Peyer's patch (tissue), 4 donors: ENCODE measurements at regions not wholly inside any gene's neighbourhood (a gene's known extent, or its start where the extent isn't known, plus 50 kb on each side); places are given as distances from the start of the nearest gene placed in this dataset.
A peak's percentile ranks its signal among the peaks of the same experiment; 100 is the strongest.

Experiments
- DNase-seq, 3 donors: peaks; one replicate each; pipeline ENCODE4 v3.0.0-alpha.2; 2017 to 2019
- H3K27ac ChIP-seq, 4 donors: fragments of 200-600 bp; sonication (generic); one replicate each; pipeline ENCODE4 v1.5.1; 2016 to 2019
- H3K27me3 ChIP-seq, 2 donors: fragments of 200-600 bp; sonication (generic); one replicate each; pipeline ENCODE4 v1.5.1; 2019
- H3K36me3 ChIP-seq, 3 donors: fragments of 200-600 bp; sonication (generic); one replicate each; pipeline ENCODE4 v1.5.1; 2016 to 2019
- H3K4me1 ChIP-seq, 4 donors: fragments of 200-600 bp; sonication (generic); one replicate each; pipeline ENCODE4 v1.5.1; 2016 to 2019
- H3K4me3 ChIP-seq, 4 donors: fragments of 200-600 bp; sonication (generic); 1 replicate in 3 of 4; 2 replicates in 1 of 4; pipeline ENCODE4 v1.5.1; 2016 to 2019; ENCODE audit warnings: mild to moderate bottlenecking in 1 of 4
- H3K9me3 ChIP-seq, 4 donors: fragments of 200-600 bp; sonication (generic); one replicate each; pipeline ENCODE4 v1.5.1; 2016 to 2019; ENCODE audit warnings: mild to moderate bottlenecking in 1 of 4
- POLR2A ChIP-seq, 2 donors: fragments of 450-650 bp; IDR thresholded peaks; one replicate each; pipeline ENCODE4 v1.5.1; 2017; ENCODE audit warnings: antibody characterized with exemption in 2 of 2, mild to moderate bottlenecking in 2 of 2, moderate library complexity in 2 of 2
- TF ChIP-seq, protein P1 (sequence below), 6 experiments: fragments of 450-650 bp in 4 of 6; fragments of 200-600 bp in 2 of 6; sonication (generic) in 1 of 6; IDR thresholded peaks; one replicate each; pipeline ENCODE4 v1.5.1; 2017 to 2019; ENCODE audit warnings: antibody characterized with exemption in 6 of 6, mild to moderate bottlenecking in 3 of 6, moderate library complexity in 1 of 6

DNA sequence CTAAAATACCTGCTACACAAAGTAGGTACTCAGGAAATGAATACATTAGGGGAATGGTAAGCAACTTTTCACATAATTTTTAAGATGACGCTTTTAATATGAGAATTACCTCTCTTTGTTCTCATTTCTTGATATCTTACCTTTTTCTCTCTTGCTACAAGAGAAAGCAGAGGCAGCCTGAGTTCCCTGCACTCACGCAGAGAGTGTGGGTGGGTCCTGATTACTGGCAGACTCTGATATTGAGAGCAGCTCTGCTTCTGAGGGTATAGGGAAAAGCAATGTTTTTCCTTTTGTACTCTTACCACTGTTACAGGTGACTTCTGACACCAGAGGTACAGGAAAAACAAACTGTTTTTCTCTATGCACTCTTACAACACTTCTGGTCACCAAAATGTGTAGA is 420.2 kb upstream of the TMTC1 start:
- Histone ChIP-seq H3K9me3 (no peaks in the 10 kb centered on the region), H3K4me3 (no peak overlapping the region), H3K27ac (no peak overlapping the region), H3K36me3 (no peaks in the 10 kb centered on the region), H3K27me3 (no peaks in the 10 kb centered on the region), H3K4me1 (no peaks in the 10 kb centered on the region)
- TF ChIP-seq, protein P1, sequence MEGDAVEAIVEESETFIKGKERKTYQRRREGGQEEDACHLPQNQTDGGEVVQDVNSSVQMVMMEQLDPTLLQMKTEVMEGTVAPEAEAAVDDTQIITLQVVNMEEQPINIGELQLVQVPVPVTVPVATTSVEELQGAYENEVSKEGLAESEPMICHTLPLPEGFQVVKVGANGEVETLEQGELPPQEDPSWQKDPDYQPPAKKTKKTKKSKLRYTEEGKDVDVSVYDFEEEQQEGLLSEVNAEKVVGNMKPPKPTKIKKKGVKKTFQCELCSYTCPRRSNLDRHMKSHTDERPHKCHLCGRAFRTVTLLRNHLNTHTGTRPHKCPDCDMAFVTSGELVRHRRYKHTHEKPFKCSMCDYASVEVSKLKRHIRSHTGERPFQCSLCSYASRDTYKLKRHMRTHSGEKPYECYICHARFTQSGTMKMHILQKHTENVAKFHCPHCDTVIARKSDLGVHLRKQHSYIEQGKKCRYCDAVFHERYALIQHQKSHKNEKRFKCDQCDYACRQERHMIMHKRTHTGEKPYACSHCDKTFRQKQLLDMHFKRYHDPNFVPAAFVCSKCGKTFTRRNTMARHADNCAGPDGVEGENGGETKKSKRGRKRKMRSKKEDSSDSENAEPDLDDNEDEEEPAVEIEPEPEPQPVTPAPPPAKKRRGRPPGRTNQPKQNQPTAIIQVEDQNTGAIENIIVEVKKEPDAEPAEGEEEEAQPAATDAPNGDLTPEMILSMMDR (IDR thresholded peaks at IDR 0.05), result no peak
- no peak for DNase-seq

DNA sequence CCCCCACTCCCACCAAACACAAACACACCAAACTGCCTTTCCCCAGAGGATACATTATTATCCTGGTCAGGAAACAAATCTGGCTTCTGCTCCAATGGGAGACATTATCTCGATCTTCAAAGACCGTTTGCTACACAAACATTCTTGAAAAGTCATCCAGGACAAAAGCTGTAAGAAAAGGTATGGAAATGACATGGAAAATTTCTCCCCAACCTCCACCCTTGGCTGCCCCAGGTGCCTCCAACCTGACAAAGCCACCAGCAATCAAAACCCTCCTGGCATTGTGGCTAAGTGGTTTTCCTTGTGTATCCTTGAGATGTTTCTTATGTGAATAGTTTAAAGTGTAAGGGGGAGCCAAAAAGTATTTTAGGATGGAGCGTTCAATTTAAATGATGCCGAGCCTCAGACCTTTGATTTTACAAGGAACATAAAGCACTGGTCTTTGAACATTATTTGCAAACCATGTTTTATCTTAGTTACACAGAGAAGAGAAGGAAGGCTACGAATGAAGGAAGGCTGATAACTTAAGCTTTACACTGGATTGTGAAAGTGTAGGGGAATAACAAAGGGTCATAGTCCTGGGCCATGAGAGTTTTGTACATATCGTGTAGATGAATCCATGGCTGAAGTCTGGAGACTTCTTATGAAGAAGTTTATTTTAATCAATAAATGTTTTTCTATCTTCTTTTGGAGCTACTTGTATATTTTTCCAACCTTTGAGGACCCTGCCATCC is 418.9 kb upstream of the TMTC1 start:
- no peak for DNase-seq

DNA sequence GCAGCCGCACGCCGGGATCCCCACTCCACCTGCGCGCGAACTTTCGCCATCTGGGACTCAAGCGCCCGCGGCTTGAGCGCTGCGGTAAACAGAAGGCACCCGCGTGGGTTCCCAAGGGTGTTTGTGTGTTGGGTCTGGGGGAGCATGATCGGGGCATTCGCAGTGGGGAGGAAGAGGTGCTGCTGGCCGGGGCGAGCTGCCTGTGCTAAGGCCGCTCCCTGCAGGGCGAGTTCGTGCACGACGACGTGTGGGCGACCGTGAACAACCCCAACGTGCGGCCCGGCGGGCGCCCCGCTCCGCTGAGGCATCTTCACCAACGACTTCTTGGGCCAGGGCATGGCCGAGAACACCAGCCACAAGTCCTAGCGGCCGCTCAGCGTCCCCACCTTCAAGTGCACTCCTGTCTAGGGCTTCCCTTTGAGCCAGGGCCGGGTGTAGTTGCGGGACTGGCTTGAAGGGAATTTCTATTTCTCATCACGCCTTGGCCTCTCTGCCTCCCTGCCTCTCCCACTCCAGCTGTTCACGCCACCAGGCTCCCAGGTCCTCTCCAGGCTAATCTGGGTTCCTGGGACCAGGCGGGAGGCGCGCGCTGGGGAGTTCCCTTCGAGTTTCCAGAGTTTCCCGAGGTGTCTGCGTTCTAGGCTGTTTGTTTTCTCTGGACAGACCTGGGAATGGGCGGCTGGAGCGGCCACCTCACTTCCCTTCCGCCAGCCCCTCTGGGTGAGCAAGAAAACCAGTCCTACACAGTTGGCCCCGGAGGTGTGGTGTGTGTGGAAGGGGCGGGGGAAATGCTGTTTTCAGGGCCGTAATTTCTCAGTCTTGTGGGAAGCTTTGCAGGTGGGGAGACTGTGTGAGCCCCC is 417.8 kb upstream of the TMTC1 start:
- H3K27me3 ChIP-seq, result no peaks in the 10 kb centered on the region
- no peaks in the 10 kb centered on the region for H3K36me3 ChIP-seq
- H3K27ac ChIP-seq, result no peak overlapping the region
- TF ChIP-seq, protein P1 (IDR thresholded peaks at IDR 0.05), result no peak
- TF ChIP-seq POLR2A (IDR thresholded peaks at IDR 0.05), result no peak
- H3K4me1 ChIP-seq, result no peaks in the 10 kb centered on the region
- DNase-seq, result no peak
- H3K4me3 ChIP-seq, result peak overlapping the region in 1 of 4 donors; percentile 14
- no peaks in the 10 kb centered on the region for H3K9me3 ChIP-seq

More for the DNA sequence above, 418.9 kb upstream of the TMTC1 start:
- Histone ChIP-seq H3K27ac (no peak overlapping the region), H3K27me3 (no peaks in the 10 kb centered on the region), H3K4me3 (no peak overlapping the region), H3K9me3 (no peaks in the 10 kb centered on the region), H3K4me1 (no peaks in the 10 kb centered on the region), H3K36me3 (no peaks in the 10 kb centered on the region)
- TF ChIP-seq, protein P1 (IDR thresholded peaks at IDR 0.05), result no peak
- no peak for TF ChIP-seq POLR2A (IDR thresholded peaks at IDR 0.05)

DNA sequence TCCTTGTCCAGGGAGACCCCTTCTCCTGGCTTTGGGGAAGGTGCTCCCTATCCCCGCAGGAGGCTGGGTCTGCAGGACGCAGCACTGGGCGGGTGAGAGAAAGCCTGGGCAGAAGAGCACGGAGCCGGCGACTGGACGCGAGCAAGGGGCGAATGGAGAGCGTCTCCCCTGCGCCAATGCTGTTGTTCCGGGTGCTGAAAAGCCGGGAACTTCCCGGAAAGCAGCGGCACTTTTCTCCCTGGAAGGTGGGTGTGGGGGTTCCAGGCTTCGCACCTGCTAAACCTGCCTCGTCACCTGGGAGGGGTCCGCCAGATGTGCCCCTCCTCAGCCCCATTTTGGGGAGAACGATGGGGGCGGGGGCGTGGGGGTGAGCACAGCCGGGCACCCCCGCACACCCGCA is 417.1 kb upstream of the TMTC1 start:
- no peak for DNase-seq
- peak overlapping the region in 1 of 4 donors; percentile 14 for H3K4me3 ChIP-seq
- no peak overlapping the region for H3K27ac ChIP-seq
- no peaks in the 10 kb centered on the region for H3K36me3 ChIP-seq
- no peaks in the 10 kb centered on the region for H3K27me3 ChIP-seq
- TF ChIP-seq POLR2A (IDR thresholded peaks at IDR 0.05), result no peak
- TF ChIP-seq, protein P1 (IDR thresholded peaks at IDR 0.05), result no peak
- H3K4me1 ChIP-seq, result no peaks in the 10 kb centered on the region
- no peaks in the 10 kb centered on the region for H3K9me3 ChIP-seq

DNA sequence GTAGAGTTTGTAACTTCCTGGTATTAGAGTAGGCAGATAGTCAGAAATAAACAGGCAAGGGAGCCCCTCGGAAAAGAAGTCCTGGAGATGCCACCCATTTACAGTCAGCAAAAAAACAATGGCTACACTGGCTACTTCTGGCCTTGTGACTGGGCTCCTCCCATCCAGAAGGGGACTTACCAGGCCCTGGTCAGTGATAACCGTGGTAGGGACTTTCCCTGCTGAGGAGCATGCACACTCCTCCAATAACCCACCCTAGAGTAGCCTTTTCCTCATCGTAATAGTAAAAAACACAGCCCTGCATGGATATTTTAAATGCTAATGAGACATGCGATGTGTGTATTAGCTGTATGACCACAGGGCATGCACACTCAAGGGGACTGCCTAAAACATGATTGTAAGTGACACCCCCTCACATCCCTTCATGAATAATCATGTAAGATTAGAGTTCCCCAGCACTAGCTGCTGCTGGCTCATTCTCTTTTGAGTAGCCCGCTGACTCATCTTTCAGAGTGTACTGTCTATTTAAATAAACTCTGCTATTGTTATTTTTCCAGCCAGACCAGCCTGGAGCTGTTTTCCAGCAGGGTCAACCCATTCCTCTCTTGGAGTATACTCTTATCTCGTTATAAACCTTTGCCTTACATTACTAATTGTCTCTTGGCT is 413.8 kb upstream of the TMTC1 start:
- no peaks in the 10 kb centered on the region for H3K9me3 ChIP-seq
- no peaks in the 10 kb centered on the region for H3K4me1 ChIP-seq
- H3K27me3 ChIP-seq, result no peaks in the 10 kb centered on the region
- no peaks in the 10 kb centered on the region for H3K36me3 ChIP-seq
- no peak overlapping the region for H3K27ac ChIP-seq
- TF ChIP-seq, protein P1 (IDR thresholded peaks at IDR 0.05), result no peak
- TF ChIP-seq POLR2A (IDR thresholded peaks at IDR 0.05), result no peak
- H3K4me3 ChIP-seq, result no peak overlapping the region
- no peak for DNase-seq
